ENCODE measurements at regions not wholly inside any gene's neighbourhood (a gene's known extent, or its start where the extent isn't known, plus 50 kb on each side); places are given as distances from the start of the nearest gene placed in this dataset.

- H3K4me3 ChIP-seq (ENCODE audit: low read depth in 2 of 2, low read length in 1 of 2), result no peak overlapping the region
- H3K4me2 ChIP-seq, result no peak overlapping the region
- no peaks in the 10 kb centered on the region for H3K27me3 ChIP-seq (ENCODE audit: insufficient read depth)
- no peak for DNase-seq
- ChIA-PET POLR2A (no interaction called here), CTCF (interaction anchor here (1.2 kb wide), 1 partner anchor 28 kb away, joined by 3 read pairs; no protein-coding TSS in a partner anchor)
- 73% methylated on average over 3 of the region's 3 CpGs for WGBS (ENCODE audit: low lambda C conversion rate)
- no peak for TF ChIP-seq EP300 (IDR thresholded peaks at IDR 0.05; ENCODE audit: borderline replicate concordance in 1 of 2, low read depth in 1 of 2, low read length in 1 of 2)
- TF ChIP-seq MEF2A (IDR thresholded peaks at IDR 0.05; ENCODE audit: borderline replicate concordance, low read depth), result no peak
- no peak for TF ChIP-seq ZBTB33 (IDR thresholded peaks at IDR 0.05; ENCODE audit: borderline replicate concordance, low read depth)
- TF ChIP-seq MAX (IDR thresholded peaks at IDR 0.05; ENCODE audit: low read depth), result no peak
- no peak for TF ChIP-seq SIN3A (IDR thresholded peaks at IDR 0.05; ENCODE audit: borderline replicate concordance, low read depth, low read length)
- no peak for TF ChIP-seq GABPA (IDR thresholded peaks at IDR 0.05; ENCODE audit: low read depth)
- TF ChIP-seq USF1 (IDR thresholded peaks at IDR 0.05; ENCODE audit: borderline replicate concordance, low read depth), result no peak
- TF ChIP-seq CHD2 (IDR thresholded peaks at IDR 0.05; ENCODE audit: low read length, partially characterized antibody), result no peak
- no peak for TF ChIP-seq REST (IDR thresholded peaks at IDR 0.05; ENCODE audit: low read depth, low read length)
- no peak for TF ChIP-seq PBX3 (IDR thresholded peaks at IDR 0.05)
- TF ChIP-seq FOXM1 (IDR thresholded peaks at IDR 0.05; ENCODE audit: low read depth), result no peak
- TF ChIP-seq IRF3 (IDR thresholded peaks at IDR 0.05; ENCODE audit: low read depth, low read length), result no peak
- TF ChIP-seq NRF1 (IDR thresholded peaks at IDR 0.05; ENCODE audit: low read depth, low read length), result no peak
- no peak for TF ChIP-seq TAF1 (IDR thresholded peaks at IDR 0.05; ENCODE audit: borderline replicate concordance, low read depth, low read length)
- TF ChIP-seq USF2 (IDR thresholded peaks at IDR 0.05; ENCODE audit: borderline replicate concordance, low read depth, low read length), result no peak
- TF ChIP-seq FOSL2 (IDR thresholded peaks at IDR 0.05; ENCODE audit: borderline replicate concordance, low read depth), result no peak
- TF ChIP-seq POLR2AphosphoS5 (IDR thresholded peaks at IDR 0.05; ENCODE audit: low read depth, low read length), result no peak
- H3K4me1 ChIP-seq (ENCODE audit: control insufficient read depth in 1 of 2, insufficient read depth in 2 of 2, low read depth in 1 of 2, low read length in 1 of 2), result no peaks in the 10 kb centered on the region
- H3K9me3 ChIP-seq, result no peaks in the 10 kb centered on the region
- no peak overlapping the region for H3K9ac ChIP-seq
- H3K36me3 ChIP-seq (replicated peaks in 1 of 2; ENCODE audit: control insufficient read depth in 1 of 2, insufficient read depth in 2 of 2, low read length in 1 of 2), result no peaks in the 10 kb centered on the region
- H3K79me2 ChIP-seq (ENCODE audit: insufficient read depth), result no peaks in the 10 kb centered on the region
- H4K20me1 ChIP-seq (ENCODE audit: insufficient read depth), result no peaks in the 10 kb centered on the region
- H3K27ac ChIP-seq (ENCODE audit: low read depth in 2 of 2, low read length in 1 of 2), result no peak overlapping the region
- H2AFZ ChIP-seq (ENCODE audit: low read depth), result no peak overlapping the region
- H3K9me2 ChIP-seq, result no peaks in the 10 kb centered on the region
- no peaks in the 10 kb centered on the region for H3F3A ChIP-seq (replicated peaks; ENCODE audit: insufficient read depth)
Observed at GRCh38 chr15:38789566-38789965, 225.0 kb upstream of the RASGRP1 start.

Data from SK-N-SH (cell line).